GM10266 (cell line): ENCODE measurements at regions not wholly inside any gene's neighbourhood (a gene's known extent, or its start where the extent isn't known, plus 50 kb on each side); places are given as distances from the start of the nearest gene placed in this dataset.
"Not testable (repeated sequence)": the region's sequence is repeated elsewhere in the genome, so short reads cannot be mapped to it uniquely, and the experiment has no call there.

Source experiments
- DNase-seq: peaks from one replicate; pipeline ENCODE4 v3.0.0; 2012; ENCODE audit errors: extremely low spot score
- TF ChIP-seq, protein P1 (sequence below): IDR thresholded peaks from 2 replicates; pipeline ENCODE4 v1.5.1; 2012; ENCODE audit warnings: mild to moderate bottlenecking, low read depth; ENCODE audit not compliant: control insufficient read depth, insufficient read depth; ENCODE audit errors: missing control alignments

DNA sequence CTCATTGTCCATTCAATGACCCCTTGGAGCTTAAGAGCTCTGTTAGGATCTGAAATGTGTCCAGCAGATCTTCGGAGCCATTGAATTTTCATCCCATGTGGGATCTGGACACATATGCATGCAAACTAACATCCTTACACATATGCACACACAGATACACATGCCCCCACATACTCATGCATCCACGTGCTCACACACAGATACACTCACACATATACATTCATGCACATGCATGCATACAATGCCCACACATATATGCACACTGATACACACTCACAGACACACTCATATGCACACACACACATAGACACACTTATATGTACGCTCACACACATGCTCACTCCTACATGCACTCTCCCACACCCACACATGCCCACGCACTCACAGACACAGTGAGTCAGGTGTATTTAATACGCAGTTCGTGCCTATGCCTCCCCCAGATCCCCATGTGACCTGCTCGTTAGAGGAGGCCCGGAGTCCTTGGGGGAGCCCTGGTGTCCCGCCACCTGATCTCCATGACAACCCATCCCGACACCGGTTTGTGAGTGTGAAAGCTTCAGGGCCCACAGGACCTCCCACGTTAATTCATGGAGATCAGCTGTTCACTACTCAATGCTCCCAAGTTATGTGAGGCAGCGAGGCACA is 121.9 kb upstream of the SULF2 start:
- TF ChIP-seq, protein P1, sequence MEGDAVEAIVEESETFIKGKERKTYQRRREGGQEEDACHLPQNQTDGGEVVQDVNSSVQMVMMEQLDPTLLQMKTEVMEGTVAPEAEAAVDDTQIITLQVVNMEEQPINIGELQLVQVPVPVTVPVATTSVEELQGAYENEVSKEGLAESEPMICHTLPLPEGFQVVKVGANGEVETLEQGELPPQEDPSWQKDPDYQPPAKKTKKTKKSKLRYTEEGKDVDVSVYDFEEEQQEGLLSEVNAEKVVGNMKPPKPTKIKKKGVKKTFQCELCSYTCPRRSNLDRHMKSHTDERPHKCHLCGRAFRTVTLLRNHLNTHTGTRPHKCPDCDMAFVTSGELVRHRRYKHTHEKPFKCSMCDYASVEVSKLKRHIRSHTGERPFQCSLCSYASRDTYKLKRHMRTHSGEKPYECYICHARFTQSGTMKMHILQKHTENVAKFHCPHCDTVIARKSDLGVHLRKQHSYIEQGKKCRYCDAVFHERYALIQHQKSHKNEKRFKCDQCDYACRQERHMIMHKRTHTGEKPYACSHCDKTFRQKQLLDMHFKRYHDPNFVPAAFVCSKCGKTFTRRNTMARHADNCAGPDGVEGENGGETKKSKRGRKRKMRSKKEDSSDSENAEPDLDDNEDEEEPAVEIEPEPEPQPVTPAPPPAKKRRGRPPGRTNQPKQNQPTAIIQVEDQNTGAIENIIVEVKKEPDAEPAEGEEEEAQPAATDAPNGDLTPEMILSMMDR = no peak
- no peak for DNase-seq

DNA sequence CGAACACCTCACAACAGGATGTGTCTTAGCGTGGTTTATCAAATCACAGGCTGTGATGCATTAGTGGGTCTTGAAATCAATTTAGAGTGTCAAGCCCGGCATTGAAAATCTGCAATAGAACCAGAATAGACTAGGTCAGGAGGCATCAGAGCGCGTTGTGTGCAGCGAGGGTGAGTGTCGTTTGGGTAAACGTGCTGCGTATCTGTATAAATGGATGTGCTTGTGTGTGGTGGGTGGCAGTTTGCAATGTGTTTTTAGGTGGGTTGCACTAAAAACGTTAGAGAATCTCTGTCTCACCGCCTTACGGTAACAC is 121.0 kb upstream of the SULF2 start:
- TF ChIP-seq, protein P1 = no peak
- no peak for DNase-seq

DNA sequence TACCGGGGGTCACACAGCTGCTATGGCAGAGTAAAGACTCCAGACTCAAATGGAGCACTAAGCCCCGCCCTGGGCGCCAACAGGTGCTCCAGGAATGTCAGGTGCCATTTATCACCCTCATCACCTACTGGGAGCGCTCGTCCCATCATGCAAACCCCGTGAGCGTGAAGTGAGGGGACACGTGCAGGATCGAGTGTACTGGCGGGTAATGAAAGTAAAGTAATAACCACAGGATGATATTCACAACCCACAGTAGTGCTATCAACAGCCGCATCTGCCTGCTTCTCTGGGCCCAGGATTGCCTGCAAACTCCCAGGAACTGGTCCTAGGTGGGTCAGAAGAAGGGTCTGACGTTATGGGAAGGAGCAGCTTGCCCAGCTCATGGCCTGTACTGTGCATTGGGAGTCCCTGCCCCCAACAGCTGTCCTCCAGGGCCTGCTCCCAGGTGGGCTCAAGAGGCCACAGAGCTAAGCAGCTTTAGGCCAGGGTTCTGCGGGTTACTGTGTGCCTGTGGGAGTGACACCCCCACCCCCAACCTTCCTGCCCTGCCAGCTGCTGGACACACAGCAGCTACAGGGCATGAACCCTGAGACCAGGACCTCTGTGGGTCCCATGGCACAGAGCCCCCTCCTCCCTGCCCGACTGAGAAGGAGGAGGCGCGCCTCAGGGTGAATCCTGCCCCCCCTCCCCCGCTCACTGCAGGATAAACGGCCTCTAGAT is 120.5 kb upstream of the SULF2 start:
- DNase-seq = no peak
- TF ChIP-seq, protein P1 = no peak

- not testable (repeated sequence) for DNase-seq
Measured at GRCh38 chr20:47903009-47903408, 117.7 kb upstream of the SULF2 start.

GRCh38 chr20:47899313-47899712 is 114.0 kb upstream of the SULF2 start:
- DNase-seq = not testable (repeated sequence)

DNA sequence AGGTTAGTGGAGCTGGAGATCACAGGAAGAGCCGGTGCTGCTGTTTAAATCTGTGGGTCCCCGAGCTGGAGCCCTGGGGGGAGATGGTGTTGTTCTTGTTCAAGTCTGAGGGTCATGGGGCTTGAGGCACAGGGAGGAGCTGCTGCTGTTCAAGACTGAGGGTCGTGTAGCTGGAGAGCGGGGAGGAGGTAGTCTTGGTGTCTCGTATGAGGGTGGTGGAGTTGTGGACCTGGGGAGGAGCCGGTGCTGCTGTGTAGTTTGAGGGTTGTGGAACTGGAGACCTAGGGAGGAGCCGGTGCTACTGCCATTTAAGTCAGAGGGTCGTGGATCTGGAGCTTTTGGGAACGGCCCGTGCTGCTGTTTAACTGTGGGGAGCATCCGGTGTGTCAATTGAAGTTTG is 112.2 kb upstream of the SULF2 start:
- no peak for DNase-seq
- TF ChIP-seq, protein P1 = no peak

- DNase-seq = not testable (repeated sequence)
Measured at GRCh38 chr20:47892681-47893080, 107.4 kb upstream of the SULF2 start.

- not testable (repeated sequence) for DNase-seq
Measured at GRCh38 chr20:47890708-47891107, 105.4 kb upstream of the SULF2 start.

GRCh38 chr20:47889751-47890150 is 104.5 kb upstream of the SULF2 start:
- DNase-seq = not testable (repeated sequence)

DNA sequence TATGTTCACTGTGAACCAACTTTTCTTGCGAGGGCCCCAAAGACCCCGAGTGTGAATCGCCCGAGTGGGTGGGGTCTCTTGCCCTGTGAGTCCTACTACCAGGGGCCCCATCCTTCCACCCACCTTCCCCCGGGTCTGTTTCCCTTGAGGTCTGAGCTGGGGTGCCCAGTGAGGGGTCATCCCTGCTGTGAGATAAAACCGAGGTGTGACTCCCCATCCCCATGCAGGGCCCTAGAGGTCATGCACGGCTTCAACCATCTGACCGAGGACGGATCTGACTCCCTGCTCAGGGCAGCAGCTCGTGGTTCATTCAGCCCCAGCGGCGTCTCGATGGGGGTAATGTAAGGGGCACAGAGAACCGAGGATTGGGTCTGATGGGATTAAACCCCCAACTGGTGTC is 103.1 kb upstream of the SULF2 start:
- TF ChIP-seq, protein P1 = no peak
- DNase-seq = no peak
